Activated CD8-positive, alpha-beta T cell treated with anti-CD3 and anti-CD28 coated beads, Interleukin-2, amount 10 ng/mL, durations not matched to agents 7 days and 5 days (primary cell): ENCODE measurements at regions not wholly inside any gene's neighbourhood (a gene's known extent, or its start where the extent isn't known, plus 50 kb on each side); places are given as distances from the start of the nearest gene placed in this dataset.
"Not testable (repeated sequence)": the region's sequence is repeated elsewhere in the genome, so short reads cannot be mapped to it uniquely, and the experiment has no call there.

Source experiments
- ATAC-seq: fragments of 150-1000 bp; cut with Tn5 transposase; one replicate; pipeline ENCODE4 v1.10.0; 2021; ENCODE audit warnings: moderate library complexity
- CTCF ChIA-PET: fragments of 350-600 bp; sonication (Branson Sonifier 250); formaldehyde crosslinking; loops from one replicate; lab custom pipeline; 2021; ENCODE audit warnings: antibody characterized with exemption; lab: Charles Lee
- POLR2A ChIA-PET: fragments of 350-600 bp; sonication (Branson Sonifier 250); formaldehyde crosslinking; loops from one replicate; lab custom pipeline; 2021; ENCODE audit warnings: antibody characterized with exemption; lab: Charles Lee
- DNase-seq: peaks from one replicate; pipeline ENCODE4 v3.0.0-alpha.2; 2020
- H3K27ac Mint-ChIP-seq: one replicate; pipeline ENCODE4 v1.8.0; 2021; ENCODE audit warnings: mild to moderate bottlenecking, mixed read lengths
- H3K27me3 Mint-ChIP-seq: one replicate; pipeline ENCODE4 v1.8.0; 2021; ENCODE audit warnings: low read depth, mixed read lengths
- H3K36me3 Mint-ChIP-seq: one replicate; pipeline ENCODE4 v1.8.0; 2021; ENCODE audit warnings: low read depth, mixed read lengths
- H3K4me1 Mint-ChIP-seq: one replicate; pipeline ENCODE4 v1.8.0; 2021; ENCODE audit warnings: low read depth, mixed read lengths
- H3K4me3 Mint-ChIP-seq: one replicate; pipeline ENCODE4 v1.8.0; 2021; ENCODE audit warnings: mild to moderate bottlenecking, mixed read lengths
- H3K9me3 Mint-ChIP-seq: one replicate; pipeline ENCODE4 v1.8.0; 2022; ENCODE audit warnings: mixed read lengths; ENCODE audit not compliant: insufficient read depth

DNA sequence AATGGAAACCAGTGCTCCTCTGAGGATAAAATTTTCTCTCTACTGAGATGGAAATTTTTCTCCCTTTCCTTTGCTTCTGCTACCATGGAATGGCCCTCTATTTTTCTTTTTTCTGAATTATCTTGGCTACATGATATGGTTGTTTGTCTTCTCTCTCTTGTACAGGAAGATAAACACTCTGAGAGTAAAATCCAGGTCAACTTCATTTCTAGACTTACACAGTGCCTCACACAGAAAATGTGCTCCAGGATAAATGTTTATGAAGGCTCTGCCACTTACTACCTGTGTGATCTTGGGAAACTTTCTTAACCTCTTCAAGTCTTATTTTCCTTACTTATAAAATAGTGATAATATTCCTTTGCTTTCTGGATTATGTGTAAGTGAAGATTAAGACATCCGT, 153.9 kb downstream of the PRELID2 start:
- DNase-seq, result no peak
- no peaks in the 10 kb centered on the region for H3K9me3 Mint-ChIP-seq
- no peak overlapping the region for H3K27ac Mint-ChIP-seq
- ChIA-PET CTCF (interaction anchor here (1.1 to 2.8 kb wide), 3 partner anchors 143 to 1477 kb away, joined by 3 to 21 read pairs (median 4); no protein-coding TSS in a partner anchor), POLR2A (no interaction called here)
- ATAC-seq, result no peak
- H3K4me1 Mint-ChIP-seq, result no peaks in the 10 kb centered on the region
- H3K27me3 Mint-ChIP-seq, result no peaks in the 10 kb centered on the region
- H3K36me3 Mint-ChIP-seq, result no peaks in the 10 kb centered on the region
- H3K4me3 Mint-ChIP-seq, result no peak overlapping the region

DNA sequence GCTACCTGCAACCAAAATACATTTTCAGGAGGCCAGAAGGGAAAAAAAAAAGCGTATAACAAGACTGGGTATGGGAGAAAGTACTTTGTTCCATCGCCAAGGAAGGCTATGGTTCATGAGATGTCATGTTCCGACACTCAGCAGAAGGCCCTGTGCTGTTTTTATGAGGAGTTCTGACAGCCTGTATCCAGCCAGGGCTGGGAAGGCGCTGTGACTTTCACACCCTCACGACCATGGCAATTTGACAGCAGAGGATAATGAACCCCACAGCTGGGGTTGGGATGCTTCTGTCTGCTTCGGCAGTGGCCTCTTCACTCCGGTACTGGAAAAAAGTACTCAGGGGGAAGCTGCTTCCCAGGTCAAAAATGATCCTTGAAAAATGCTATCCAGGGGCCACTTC, 154.4 kb downstream of the PRELID2 start:
- Mint-ChIP-seq H3K4me1 (no peaks in the 10 kb centered on the region), H3K27me3 (no peaks in the 10 kb centered on the region), H3K9me3 (no peaks in the 10 kb centered on the region), H3K27ac (no peak overlapping the region), H3K4me3 (no peak overlapping the region), H3K36me3 (no peaks in the 10 kb centered on the region)
- ChIA-PET POLR2A (no interaction called here), CTCF (interaction anchor here (1.2 to 2.8 kb wide), 2 partner anchors 143 to 145 kb away, joined by 4 to 21 read pairs; no protein-coding TSS in a partner anchor)
- DNase-seq (no peak), ATAC-seq (no peak)

DNA sequence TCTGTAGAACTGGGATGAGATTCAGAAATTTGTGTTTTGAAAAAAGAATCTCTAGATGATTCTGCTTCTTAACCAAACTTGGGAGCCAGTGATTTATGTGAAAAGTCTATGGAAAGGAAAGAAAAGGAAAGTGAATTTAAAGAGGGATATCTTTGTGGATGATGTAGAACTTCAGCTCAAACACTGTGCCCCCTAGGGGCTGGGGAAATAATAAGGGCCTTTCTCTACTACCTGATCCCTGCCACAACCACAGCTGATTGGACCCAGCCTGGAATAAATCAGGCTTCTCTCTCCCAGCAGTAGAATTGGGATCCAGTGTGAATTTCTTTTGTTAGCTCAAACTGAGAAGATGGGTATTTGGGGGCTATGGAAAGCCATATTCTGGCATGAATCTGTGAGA, 155.0 kb downstream of the PRELID2 start:
- DNase-seq, result no peak
- Mint-ChIP-seq H3K4me1 (no peaks in the 10 kb centered on the region), H3K36me3 (no peaks in the 10 kb centered on the region), H3K27ac (no peak overlapping the region), H3K9me3 (no peaks in the 10 kb centered on the region), H3K4me3 (no peak overlapping the region), H3K27me3 (no peaks in the 10 kb centered on the region)
- ChIA-PET CTCF (interaction anchor here (2.8 kb wide), 1 partner anchor 146 kb away, joined by 21 read pairs; no protein-coding TSS in a partner anchor), POLR2A (no interaction called here)
- no peak for ATAC-seq

DNA sequence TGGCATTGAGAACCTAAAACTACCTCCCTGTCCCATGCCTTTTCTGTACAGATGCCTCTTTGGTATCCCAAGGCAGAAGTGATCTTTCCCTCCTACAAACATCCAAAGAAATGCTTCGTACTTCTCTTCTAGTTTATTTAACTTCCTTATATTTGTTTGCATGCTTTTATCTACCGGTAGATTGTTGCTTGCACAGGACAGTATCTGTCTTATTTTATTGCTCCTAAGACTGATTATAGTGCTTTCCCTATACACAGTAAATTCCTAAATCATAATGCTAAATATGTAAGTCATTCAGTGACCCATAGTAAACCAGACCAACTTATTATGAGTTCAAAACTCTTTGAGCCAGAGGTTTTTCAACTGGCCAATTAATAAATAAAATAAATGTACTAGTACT, 156.9 kb downstream of the PRELID2 start:
- H3K36me3 Mint-ChIP-seq, result no peaks in the 10 kb centered on the region
- no peaks in the 10 kb centered on the region for H3K27me3 Mint-ChIP-seq
- CTCF ChIA-PET, result no interaction called here
- POLR2A ChIA-PET, result no interaction called here
- no peaks in the 10 kb centered on the region for H3K4me1 Mint-ChIP-seq
- DNase-seq, result no peak
- H3K9me3 Mint-ChIP-seq, result no peaks in the 10 kb centered on the region
- ATAC-seq, result no peak
- H3K4me3 Mint-ChIP-seq, result no peak overlapping the region
- no peak overlapping the region for H3K27ac Mint-ChIP-seq

DNA sequence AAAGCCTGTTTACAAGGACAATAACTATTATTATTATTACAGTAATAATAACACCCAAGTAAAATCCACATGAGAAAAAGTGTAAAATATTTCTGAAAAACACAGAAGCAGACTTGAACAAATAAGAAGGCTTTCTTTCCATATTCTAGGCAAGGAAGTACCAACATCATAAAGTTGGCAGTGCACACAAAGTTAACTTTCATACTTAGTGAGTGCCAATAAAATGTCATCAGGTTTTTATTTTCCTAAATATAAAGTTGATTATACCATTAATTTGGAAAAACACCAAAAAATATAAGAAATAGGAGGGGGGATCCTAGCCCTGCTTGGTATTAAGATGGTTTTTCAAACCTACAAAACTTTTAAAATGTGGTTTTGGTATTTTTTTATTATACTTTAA, 161.4 kb downstream of the PRELID2 start:
- Mint-ChIP-seq H3K9me3 (no peaks in the 10 kb centered on the region), H3K4me1 (no peaks in the 10 kb centered on the region), H3K27me3 (no peaks in the 10 kb centered on the region), H3K36me3 (no peaks in the 10 kb centered on the region), H3K4me3 (no peak overlapping the region), H3K27ac (no peak overlapping the region)
- ATAC-seq (no peak), DNase-seq (no peak)
- POLR2A ChIA-PET, result no interaction called here
- CTCF ChIA-PET, result no interaction called here

DNA sequence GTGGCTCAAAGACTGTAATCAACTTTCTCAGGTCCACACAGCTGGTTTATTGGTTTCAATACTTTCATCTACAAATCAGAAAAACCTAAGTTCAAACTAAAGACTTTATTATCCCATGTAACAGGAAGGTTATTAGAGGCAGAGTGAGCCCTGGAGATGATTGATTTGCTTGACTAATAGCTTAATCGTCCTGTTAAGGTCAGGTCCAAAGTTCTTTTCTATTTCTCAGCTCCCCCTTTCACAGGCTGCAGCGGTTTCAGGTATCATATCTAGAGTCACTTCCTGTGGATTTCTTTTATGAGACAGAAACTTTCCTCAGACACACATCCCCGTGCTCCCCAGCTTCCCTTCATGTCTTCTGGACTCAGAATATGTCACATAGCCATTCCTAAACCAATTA, 166.4 kb downstream of the PRELID2 start:
- Mint-ChIP-seq H3K4me3 (no peak overlapping the region), H3K27me3 (no peaks in the 10 kb centered on the region), H3K36me3 (no peaks in the 10 kb centered on the region), H3K9me3 (no peaks in the 10 kb centered on the region), H3K27ac (no peak overlapping the region), H3K4me1 (no peaks in the 10 kb centered on the region)
- no peak for DNase-seq
- CTCF ChIA-PET, result interaction anchor here (0.7 kb wide), 1 partner anchor 336 kb away, joined by 3 read pairs; no protein-coding TSS in a partner anchor
- no peak for ATAC-seq
- POLR2A ChIA-PET, result no interaction called here

DNA sequence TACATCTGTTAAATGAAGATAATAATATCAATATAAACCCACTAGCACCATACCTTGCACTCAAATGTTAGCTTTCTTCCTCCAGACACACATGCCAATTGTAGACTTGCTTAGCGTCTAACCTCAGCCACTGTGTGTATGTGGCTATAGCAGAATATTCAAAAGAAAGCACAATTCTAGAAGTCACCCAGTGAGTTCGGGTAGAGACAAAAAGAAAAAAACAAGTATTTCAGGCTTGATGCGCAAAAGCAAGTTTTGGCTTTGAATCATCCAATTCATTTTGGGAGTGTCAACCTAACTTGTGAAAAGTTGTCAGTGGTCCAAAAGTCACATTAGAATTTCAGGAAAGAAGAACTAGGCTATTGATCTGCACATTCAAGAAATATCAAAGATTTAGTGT, 167.4 kb downstream of the PRELID2 start:
- Mint-ChIP-seq H3K36me3 (no peaks in the 10 kb centered on the region), H3K9me3 (no peaks in the 10 kb centered on the region), H3K4me1 (no peaks in the 10 kb centered on the region), H3K27me3 (no peaks in the 10 kb centered on the region), H3K4me3 (no peak overlapping the region), H3K27ac (no peak overlapping the region)
- DNase-seq (no peak), ATAC-seq (no peak)
- ChIA-PET POLR2A (no interaction called here), CTCF (no interaction called here)

DNA sequence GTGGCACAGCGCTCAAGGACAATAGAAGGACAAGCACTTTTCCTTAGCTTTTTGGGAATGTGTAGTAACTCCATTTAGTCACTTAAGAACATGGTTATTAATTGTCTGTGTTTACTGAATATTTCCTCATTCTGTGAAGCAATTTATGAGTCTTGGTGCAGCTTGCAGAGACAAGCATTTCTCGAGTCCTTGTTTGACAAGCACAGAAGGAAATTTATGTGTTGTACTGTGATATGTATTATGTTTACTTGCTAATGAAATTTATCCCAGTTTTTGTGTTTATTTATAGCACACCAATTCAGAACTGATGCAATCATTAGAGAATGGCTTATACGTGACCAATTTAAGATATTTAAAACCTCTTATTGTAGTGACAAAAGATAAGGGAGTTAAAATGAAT, 168.6 kb downstream of the PRELID2 start:
- ATAC-seq (no peak), DNase-seq (no peak)
- H3K4me1 Mint-ChIP-seq, result no peaks in the 10 kb centered on the region
- H3K27me3 Mint-ChIP-seq, result no peaks in the 10 kb centered on the region
- H3K27ac Mint-ChIP-seq, result no peak overlapping the region
- POLR2A ChIA-PET, result no interaction called here
- no peaks in the 10 kb centered on the region for H3K36me3 Mint-ChIP-seq
- CTCF ChIA-PET, result no interaction called here
- no peak overlapping the region for H3K4me3 Mint-ChIP-seq
- no peaks in the 10 kb centered on the region for H3K9me3 Mint-ChIP-seq

DNA sequence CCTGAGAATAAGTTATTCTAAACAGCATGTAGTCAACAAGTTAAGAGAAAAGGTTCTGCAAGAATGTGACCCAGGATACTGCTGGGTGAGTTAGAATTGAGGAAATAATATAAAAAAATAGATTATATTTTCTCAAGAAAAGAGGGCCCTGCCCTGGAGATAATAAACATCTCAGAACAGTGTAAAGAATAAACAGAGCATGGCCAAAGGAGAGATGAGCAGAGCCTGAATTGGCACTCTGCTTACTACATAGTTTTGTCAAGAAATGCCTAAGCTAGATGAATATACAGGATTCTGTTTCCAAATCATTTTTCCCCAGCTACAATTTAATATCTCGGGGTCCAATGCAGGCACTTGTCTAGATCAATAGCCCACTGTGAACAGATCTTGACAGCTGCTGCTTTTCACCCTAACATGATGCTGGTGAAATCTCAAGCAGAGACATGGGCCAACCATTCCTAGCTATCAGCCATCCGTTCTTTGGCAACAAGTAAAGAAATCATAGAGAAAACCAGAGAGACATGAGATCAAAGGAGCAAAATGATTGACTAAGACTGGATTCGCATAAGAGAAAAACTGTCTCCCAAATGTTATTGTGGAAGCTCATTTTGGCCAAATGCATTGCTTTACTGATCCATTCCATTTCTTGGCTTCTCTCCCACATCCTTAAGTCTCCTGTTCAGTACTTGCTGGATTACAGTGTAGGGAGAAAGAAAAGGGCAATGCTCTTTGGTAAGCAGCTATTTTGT, 173.2 kb downstream of the PRELID2 start:
- H3K36me3 Mint-ChIP-seq, result no peaks in the 10 kb centered on the region

DNA sequence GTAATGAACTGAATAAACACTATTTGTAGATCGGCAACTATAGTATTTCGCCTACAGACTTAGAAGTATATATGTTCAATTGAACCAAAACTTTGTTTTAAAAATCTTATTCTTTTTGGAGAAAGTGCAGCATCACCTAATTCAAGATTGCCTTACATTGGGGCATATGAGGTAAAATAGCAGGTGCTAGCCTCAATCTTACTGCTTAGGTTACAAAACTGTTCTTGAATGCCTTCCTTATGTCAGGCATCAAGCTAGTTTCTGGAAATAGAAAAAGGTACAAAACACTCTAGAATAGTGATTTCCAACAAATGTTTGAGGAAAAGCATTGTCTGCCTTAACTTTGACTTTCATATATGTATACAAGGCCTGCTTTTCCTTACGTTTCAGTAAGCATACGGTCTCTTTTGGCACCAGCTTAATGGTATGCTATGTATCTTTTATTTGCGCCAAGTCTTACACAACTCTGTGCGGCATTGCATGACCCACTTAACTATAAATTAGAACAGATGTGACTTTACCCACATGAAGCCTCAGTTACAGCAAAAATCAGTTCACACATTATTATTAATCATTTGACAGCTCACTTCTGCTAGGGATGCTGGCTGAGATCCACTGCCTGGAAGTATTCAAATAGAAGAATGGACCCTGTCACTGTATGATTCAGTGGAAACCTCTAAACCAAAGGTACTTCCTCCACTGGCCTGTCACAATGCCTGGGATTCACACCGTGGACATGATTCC, 174.1 kb downstream of the PRELID2 start:
- Mint-ChIP-seq H3K36me3 (no peaks in the 10 kb centered on the region), H3K27ac (no peak overlapping the region), H3K27me3 (no peaks in the 10 kb centered on the region), H3K9me3 (no peaks in the 10 kb centered on the region), H3K4me1 (no peaks in the 10 kb centered on the region), H3K4me3 (no peak overlapping the region)
- ChIA-PET POLR2A (no interaction called here), CTCF (interaction anchor here (1.0 kb wide), 1 partner anchor 165 kb away, joined by 3 read pairs; no protein-coding TSS in a partner anchor)
- DNase-seq (no peak), ATAC-seq (no peak)

More for the DNA sequence above, 173.2 kb downstream of the PRELID2 start:
- H3K4me1 Mint-ChIP-seq, result no peaks in the 10 kb centered on the region
- H3K4me3 Mint-ChIP-seq, result no peak overlapping the region
- ATAC-seq, result no peak
- H3K9me3 Mint-ChIP-seq, result no peaks in the 10 kb centered on the region
- no peak for DNase-seq
- H3K27ac Mint-ChIP-seq, result no peak overlapping the region
- CTCF ChIA-PET, result interaction anchor here (1.0 kb wide), 1 partner anchor 164 kb away, joined by 3 read pairs; no protein-coding TSS in a partner anchor
- H3K27me3 Mint-ChIP-seq, result no peaks in the 10 kb centered on the region
- POLR2A ChIA-PET, result no interaction called here

DNA sequence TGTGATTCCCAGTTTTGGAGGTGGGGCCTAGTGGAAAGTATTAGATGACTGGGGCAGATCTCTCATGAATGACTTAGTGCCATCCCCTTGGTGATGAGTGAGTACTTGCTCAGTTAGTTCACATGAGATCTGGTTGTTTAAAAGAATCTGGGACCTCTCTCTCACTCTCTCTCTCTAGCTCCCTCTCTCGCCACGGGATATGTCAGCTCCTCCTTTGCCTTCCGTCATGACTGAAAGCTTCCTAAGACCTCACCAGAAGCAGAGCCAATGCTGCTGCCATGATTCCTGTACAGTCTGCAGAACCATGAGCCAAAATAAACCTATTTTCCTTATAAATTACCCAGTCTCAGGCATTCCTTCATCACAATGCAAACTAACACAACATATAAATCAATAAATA, 176.7 kb downstream of the PRELID2 start:
- no peaks in the 10 kb centered on the region for H3K27me3 Mint-ChIP-seq
- DNase-seq (no peak), ATAC-seq (no peak)
- H3K27ac Mint-ChIP-seq, result no peak overlapping the region
- H3K36me3 Mint-ChIP-seq, result no peaks in the 10 kb centered on the region
- ChIA-PET POLR2A (no interaction called here), CTCF (no interaction called here)
- no peaks in the 10 kb centered on the region for H3K4me1 Mint-ChIP-seq
- H3K9me3 Mint-ChIP-seq, result no peaks in the 10 kb centered on the region
- no peak overlapping the region for H3K4me3 Mint-ChIP-seq

DNA sequence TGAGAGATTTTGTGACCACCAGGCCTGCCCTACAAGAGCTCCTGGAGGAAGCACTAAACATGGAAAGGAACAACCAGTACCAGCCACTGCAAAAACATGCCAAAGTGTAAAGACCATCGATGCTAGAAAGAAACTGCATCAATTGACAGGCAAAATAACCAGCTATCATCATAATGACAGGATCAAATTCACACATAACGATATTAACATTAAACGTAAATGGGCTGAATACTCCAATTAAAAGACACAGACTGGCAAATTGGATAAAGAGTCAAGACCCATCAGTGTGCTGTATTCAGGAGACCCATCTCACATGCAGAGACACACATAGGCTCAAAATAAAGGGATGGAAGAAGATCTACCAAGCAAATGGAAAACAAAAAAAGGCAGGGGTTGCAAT, 182.4 kb downstream of the PRELID2 start:
- POLR2A ChIA-PET, result not testable (repeated sequence)

More for the DNA sequence above, 182.4 kb downstream of the PRELID2 start:
- H3K27ac Mint-ChIP-seq, H3K36me3 Mint-ChIP-seq, H3K27me3 Mint-ChIP-seq, H3K9me3 Mint-ChIP-seq, CTCF ChIA-PET, H3K4me3 Mint-ChIP-seq, DNase-seq, ATAC-seq, H3K4me1 Mint-ChIP-seq: not testable (repeated sequence)
